Adrenal gland (tissue), 5 donors: ENCODE measurements at regions not wholly inside any gene's neighbourhood (a gene's known extent, or its start where the extent isn't known, plus 50 kb on each side); places are given as distances from the start of the nearest gene placed in this dataset.
"Not testable (repeated sequence)": the region's sequence is repeated elsewhere in the genome, so short reads cannot be mapped to it uniquely, and the experiment has no call there.

Source experiments
- CTCF ChIP-seq, 6 experiments: fragments of 450-650 bp in 4 of 6; fragments of 200-600 bp in 2 of 6; sonication (generic) in 1 of 6; IDR thresholded peaks; 1 replicate in 5 of 6; 2 replicates in 1 of 6; pipeline versions ENCODE4 v1.5.1 to v1.8.0; 2016 to 2021; ENCODE audit warnings: antibody characterized with exemption in 6 of 6, mild to moderate bottlenecking in 2 of 6, moderate library complexity in 1 of 6
- POLR2A ChIP-seq, 2 donors: fragments of 450-650 bp; IDR thresholded peaks; one replicate each; pipeline ENCODE4 v1.6.1; 2017; ENCODE audit warnings: antibody characterized with exemption in 2 of 2, mild to moderate bottlenecking in 2 of 2, moderate library complexity in 1 of 2
- donor health status: DM: no; HTN: no; CAD: no.

GRCh38 chr14:42482345-42482971 is 875.8 kb downstream of the LRFN5 start:
- not testable (repeated sequence) for TF ChIP-seq POLR2A, CTCF (IDR thresholded peaks at IDR 0.05)
